Stimulated activated CD4-positive, alpha-beta T cell treated with anti-CD3 and anti-CD28 coated beads, Interleukin-4, amount 100 ng/mL, for 1 hour (primary cell): ENCODE measurements at regions not wholly inside any gene's neighbourhood (a gene's known extent, or its start where the extent isn't known, plus 50 kb on each side); places are given as distances from the start of the nearest gene placed in this dataset.
"Not testable (repeated sequence)": the region's sequence is repeated elsewhere in the genome, so short reads cannot be mapped to it uniquely, and the experiment has no call there.

Experiments used
- DNase-seq: peaks from one replicate; pipeline ENCODE4 v3.0.0-alpha.2; 2020

DNA sequence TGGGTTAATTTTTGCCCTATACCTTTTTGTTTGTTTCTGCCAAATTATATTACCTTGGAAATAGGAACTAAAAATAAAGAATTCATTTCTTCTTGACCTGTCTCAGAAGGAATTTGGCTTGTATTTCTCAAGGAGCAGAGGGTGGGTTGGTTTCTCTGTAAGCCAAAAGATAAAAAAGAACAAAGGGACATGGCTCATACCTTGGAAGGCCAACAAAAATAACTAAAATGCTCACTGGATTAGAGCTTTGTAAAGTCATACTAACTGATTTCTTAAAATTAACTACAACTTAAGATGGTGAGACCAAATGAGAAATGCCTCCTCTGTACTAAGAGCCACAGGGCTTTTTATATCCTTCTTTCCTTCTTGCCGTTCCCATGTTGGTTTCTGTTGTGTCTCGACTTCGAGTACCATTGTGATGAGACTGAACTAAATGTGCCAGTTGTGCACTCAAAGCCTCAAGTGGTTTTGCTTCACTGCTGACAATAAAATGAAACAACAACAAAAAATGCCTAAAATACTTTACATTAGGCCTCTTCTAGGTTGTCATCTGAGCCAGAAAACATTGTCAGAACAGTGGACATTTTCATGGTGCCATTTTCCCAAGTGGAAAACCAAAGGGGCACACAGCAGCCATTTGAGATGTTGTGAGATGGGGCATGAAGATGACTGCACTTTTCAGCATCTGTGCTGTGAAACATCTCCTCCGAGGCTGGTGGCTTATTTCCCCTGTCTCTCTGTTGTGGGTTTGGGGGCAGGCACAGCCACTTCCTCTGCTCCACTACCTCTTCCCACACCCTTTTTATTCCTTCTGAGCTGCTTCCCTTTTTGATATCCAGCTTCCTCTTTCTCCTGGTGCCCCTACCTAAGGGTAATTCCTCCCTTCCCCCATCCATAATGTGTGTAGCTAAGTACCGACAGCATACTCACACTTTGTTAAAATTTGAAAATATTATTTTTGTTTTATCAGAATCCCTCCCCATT lies 51.8 kb upstream of the AGR3 start:
- DNase-seq: no peak

- no peak for DNase-seq
Observed at GRCh38 chr7:16934722-16935340, 53.0 kb upstream of the AGR3 start.

GRCh38 chr7:16935341-16935735 lies 53.6 kb upstream of the AGR3 start:
- no peak for DNase-seq

GRCh38 chr7:16936626-16937422 lies 55.0 kb upstream of the AGR3 start:
- DNase-seq: no peak

- no peak for DNase-seq
Observed at GRCh38 chr7:16939161-16939560, 57.4 kb upstream of the AGR3 start.

DNA sequence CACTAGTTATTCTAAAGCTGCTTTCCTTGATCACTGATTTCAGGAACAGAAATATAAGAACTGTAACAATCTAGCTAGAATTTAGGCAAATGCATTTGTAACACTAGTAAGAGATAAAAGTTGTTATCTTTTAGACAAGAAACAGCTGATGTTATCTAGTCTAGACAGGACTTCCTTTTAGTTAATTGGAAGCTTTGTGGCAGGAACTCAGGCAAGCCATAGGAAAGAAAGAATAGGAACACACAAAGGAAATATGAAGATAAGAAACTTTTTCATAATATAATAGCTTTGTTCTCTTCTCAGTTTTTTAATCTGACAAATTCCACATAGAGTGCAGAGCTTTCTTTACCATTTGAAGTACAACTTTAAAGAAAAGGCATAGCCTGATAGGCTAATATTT lies 59.0 kb upstream of the AGR3 start:
- DNase-seq: no peak

DNA sequence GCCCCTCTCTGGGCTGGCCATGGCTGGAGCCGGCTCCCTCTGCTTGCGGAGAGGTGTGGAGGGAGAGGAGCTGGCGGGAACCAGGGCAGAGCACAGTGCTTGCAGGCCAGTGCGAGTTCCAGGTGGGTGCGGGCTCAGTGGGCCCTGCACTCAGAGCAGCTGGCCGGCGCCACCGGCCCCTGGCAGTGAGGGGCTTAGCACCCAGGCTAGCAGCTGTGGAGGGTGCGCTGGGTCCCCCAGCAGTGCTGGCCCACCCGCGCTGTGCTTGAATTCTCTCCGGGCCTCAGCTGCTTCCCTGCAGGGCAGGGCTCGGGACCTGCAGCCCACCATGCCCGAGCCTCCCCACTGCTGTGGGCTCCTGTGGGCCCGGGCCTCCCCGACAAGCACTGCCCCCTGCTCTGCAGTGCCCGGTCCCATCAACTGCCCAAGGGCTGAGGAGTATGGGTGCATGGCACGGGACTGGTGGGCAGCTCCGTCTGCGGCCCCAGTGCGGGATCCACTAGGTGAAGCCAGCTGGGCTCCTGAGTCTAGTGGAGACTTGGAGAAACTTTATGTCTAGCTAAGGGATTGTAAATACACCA lies 61.2 kb upstream of the AGR3 start:
- no peak for DNase-seq

DNA sequence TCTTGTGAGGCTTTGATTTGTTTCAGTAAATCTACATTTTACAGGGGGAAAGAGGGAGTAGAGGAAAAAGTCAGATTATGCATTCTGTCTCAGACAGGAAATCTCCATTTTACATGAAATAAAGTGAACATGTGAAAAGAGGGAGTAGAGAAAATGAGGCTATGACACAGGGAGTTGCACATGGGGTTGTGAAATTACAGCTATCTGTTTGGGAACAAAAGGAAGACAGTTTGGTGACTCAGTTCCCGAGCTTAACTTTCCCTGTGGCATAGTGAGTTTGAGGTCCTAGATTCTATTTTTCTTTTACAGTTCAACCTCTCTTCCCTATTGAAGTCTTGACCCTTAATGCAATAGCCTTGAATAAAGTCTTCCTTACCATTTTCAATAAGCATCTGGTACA lies 63.2 kb upstream of the AGR3 start:
- no peak for DNase-seq

DNA sequence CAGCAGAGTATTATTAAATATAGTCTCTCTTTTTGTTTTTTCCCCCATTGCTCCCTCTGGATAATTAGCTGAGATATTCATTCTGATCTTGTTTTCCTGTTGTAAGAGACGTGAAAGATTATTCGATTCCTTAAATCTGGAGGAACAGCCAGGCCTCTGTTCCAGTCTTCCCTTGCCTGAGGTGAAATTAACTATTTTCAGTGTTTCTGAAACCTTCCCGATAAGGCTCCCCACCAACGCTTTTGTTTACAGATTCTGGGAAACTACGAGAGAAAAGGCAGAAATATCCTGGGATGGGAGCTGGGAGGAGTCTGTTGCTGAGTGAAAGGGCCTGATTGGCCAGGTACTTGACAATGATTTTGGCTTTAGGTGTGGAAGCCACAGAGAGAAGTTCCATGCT lies 63.6 kb upstream of the AGR3 start:
- no peak for DNase-seq

GRCh38 chr7:16948110-16948509 lies 66.3 kb upstream of the AGR3 start:
- not testable (repeated sequence) for DNase-seq

- DNase-seq: no peak
Observed at GRCh38 chr7:16951483-16952080, 69.8 kb upstream of the AGR3 start.

- no peak for DNase-seq
Observed at GRCh38 chr7:16954321-16954720, 72.5 kb upstream of the AGR3 start.

DNA sequence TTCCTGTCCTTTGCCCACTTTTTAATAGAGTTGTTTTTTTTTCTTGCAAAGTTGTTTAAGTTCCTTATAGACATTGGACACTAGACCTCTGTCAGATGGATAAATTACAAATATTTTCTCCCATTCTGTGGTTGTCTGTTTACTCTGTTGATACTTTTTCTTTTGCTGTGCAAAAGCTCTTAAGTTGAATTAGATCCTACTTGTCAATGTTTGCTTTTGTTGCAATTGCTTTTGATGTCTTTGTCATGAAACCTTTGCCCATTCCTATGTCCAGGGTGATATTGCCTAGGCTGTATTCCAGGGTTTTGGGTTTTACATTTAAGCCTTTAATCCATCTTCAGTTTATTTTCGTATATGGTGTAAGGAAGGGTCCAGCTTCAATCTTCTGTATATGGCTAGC lies 76.9 kb upstream of the AGR3 start:
- no peak for DNase-seq

DNA sequence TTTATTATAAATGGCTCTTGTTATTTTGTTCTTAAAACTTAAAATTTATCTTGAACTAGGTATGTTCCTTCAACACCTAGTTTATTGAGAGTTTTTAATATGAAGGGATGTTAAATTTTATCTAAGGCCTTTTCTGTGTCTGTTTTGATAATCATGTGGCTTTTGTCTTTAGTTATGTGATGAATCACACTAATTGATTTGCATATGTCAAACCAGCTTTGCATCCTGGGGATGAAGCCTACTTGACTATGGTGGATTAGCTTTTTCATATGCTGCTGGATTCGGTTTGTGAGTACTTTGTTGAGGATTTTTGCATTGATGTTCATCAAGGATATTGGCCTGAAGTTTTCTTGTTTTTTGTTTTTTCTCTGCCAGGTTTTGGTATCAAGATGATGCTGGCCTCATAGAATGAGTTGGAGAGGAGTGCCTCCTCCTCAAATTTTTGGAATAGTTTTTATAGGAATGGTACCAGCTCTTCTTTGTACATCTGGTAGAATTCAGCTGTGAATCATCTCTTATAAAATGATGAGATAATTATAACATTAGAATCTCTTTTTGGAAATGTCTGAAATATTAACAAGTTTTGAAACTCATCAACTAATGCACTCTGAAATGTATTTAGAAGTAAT lies 78.7 kb upstream of the AGR3 start:
- DNase-seq: no peak

DNA sequence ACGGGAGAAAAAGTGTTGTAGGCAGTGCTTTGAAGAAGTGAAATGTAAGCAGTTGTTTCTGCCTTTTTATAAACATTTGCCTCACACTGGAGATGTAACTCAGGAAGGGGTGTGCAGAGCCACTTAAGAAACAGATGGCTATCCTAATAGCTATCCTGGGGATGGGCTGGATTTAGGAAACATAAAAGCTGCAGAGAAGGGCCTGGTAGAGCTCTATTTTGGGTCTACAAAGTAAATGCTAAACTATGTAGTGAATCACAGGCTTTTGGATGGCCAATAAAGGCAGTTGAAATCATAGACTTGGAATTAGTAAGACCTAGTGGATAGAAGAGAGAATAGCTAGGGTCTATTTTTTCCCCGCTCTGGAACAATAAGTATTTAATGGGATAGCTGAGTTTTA lies 79.9 kb upstream of the AGR3 start:
- no peak for DNase-seq

DNA sequence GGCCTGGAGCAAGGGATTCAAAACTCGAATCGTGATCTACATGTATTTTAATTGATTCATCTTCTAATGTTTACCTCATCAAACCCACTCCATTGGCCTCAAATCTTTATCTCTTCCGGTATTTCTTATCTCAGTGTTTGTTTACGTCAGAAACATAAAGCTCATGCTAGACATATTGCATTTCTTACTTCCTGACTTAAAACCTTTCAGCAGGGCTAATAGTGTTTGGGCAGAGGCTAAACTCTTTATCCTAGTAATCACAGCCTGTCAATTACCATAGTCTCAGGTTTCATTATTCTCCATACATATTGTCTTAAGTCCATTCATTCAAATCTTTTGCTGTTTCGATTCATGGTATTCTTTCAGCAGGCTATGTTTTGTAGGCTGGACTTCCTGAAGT lies 81.3 kb upstream of the AGR3 start:
- no peak for DNase-seq

- not testable (repeated sequence) for DNase-seq
Observed at GRCh38 chr7:16965697-16966096, 83.9 kb upstream of the AGR3 start.

GRCh38 chr7:16967300-16967811 lies 85.6 kb upstream of the AGR3 start:
- DNase-seq: no peak

DNA sequence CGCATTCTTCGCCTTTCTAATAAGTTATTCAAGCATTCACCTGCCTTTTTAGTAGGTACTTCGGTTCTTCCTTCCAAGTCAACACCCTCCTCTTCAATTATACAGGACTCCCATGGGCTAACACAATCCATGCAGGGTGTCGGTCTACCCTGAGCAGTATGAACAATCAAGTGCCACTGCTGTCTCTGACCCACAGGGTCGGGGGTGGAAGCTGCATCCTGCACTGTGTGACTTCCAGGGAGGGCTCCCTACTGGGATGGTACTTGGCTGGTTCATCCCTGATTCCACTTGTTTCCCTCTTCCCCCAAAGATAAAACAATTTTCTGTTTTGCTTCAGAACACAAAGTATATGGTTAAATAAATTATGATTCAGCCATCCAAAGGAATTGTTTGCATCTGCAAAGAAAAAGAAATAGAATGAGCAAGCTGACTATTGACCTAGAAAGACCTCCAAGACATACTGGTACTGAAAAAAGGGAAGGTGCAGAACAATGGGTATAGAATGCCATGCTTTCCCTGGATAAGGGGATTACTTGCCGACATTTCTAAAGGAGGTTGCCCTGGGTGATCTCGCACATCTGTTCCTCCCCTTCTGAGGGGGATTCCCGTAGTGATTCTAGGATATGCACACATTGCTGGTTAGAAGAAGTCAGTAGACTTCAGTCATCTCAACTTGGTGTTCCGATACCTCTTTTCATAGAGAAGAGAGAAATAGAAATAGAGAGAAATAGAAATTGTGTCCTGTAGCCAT lies 89.1 kb upstream of the AGR3 start:
- no peak for DNase-seq

- no peak for DNase-seq
Observed at GRCh38 chr7:16975712-16976111, 93.9 kb upstream of the AGR3 start.
